ENCODE measurements at regions not wholly inside any gene's neighbourhood (a gene's known extent, or its start where the extent isn't known, plus 50 kb on each side); places are given as distances from the start of the nearest gene placed in this dataset.
"Not testable (repeated sequence)": the region's sequence is repeated elsewhere in the genome, so short reads cannot be mapped to it uniquely, and the experiment has no call there.

DNA sequence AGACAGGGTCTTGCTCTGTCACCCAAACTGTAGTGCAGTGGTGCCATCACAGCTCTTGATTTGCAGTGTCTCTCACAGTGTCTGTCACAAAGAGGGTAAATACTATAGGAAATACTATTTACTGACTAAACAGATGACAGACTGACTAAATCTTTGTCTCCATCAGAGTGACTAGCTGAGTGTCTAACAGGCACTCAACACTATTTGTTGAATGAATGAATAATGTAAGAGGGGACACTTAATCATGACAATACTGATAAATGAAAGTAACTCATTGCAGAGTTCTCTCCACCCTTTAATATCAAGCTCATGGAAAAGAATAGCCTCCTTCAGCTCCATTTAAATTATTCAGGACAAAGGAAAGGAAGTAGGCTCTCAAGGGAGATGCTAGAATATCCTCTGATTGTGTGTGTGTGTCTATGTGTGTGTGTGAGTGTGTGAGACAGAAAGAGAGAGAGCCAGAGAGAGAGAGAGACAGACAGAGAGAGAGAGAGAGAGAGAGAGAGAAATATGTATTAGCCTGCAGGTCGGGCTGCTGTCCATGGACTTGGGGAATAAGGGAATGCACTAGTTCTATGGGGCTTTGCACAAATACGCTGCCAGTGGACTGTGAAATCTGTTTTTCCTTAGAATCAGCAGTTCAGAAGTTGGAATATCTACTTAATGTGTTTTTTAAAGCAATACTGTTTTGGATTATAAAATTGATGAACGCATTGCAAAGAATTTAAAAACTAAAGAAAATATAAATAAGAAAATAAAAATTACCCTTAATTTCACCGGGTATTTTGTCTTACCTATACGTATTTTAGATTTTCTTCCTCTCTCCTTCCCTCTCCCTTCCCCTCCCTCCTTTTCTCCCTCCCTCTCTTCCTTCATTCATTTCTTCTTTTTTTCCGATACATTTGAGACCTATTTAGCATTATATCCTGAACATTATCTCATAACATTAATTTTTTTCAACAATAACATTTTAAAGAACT is 132.9 kb upstream of the LRIG1 start:
- no peak for DNase-seq

DNA sequence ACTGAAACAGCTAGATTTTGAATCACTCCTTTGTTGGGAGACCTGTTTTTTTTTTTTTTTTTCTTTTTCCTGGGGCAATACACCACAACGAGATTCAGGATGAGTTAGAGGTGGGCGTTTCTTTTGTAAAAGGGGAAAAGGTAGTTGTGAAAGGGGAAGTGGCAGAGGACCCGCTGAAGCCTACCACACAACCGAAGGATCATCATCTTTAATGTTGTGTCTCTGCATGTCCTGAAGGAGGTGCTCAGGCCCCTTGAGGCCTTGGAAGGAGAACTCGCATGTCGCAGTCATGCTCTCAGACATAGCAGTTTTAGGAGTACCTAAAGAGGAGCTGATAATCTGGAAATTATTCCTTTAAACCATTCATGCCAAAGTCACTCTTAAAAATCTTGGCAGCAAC is 137.9 kb upstream of the LRIG1 start:
- DNase-seq: no peak

DNA sequence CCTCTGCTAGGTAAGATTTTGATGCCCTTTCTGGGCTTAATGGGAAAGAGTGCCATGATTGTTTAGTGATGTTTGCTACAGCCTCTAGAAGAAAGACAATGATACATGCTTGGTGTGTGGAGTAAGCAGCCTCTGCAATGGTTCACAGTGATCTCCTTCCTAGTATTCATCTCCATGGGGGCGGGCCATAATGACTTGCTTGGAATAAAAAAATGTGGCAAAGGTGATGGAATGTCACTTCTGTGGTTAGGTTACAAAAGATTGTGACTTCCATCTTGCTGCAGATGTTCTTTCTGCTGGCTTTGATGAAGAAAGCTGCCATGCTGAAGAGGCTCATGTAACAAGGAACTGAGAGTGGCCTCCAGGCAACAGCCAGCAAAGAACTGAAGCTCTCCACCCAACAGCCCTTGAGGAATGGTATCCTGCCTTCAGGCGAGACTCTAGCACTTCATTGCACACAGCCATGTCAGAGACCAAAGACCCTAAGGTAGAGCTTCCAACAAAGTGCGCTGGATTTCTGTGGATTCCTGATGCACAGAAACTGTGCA is 139.1 kb upstream of the LRIG1 start:
- DNase-seq: no peak

DNA sequence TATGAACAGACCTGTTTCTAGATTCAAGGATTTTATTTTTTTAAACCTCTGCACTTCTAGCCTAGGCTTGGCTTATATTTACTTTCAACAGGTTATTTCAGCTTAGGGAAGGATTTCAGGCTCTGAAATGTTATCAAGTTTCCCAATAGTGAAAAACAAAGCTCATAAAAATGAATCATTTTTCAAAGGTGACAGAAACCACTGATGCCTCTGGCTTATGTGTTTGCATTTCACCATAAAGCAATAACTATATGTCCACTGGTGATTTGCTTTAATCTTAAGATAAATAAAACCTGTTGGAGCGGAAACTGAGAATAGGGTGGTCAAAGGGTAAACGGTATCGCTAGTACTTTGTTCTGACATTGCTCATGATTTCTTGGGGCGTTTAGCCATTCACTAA is 141.2 kb upstream of the LRIG1 start:
- no peak for DNase-seq

DNA sequence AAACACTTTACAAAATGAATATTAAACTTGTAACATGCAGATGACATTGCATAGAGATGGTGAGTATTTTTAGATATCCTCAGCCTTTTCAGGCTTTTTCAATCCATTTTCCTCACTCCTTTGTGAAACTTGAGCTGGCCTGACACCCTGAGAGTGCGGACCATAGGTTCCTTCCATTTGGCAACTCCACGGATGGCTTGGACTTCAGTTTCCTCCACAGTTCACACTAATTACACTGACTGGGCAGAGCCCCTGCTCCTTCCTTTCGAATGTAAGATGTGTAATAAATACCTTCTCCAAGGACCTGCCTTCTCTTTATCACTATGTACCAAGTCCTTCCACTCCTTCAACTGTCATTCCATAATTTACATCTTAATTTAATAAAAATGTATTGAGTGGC is 141.7 kb upstream of the LRIG1 start:
- no peak for DNase-seq

DNA sequence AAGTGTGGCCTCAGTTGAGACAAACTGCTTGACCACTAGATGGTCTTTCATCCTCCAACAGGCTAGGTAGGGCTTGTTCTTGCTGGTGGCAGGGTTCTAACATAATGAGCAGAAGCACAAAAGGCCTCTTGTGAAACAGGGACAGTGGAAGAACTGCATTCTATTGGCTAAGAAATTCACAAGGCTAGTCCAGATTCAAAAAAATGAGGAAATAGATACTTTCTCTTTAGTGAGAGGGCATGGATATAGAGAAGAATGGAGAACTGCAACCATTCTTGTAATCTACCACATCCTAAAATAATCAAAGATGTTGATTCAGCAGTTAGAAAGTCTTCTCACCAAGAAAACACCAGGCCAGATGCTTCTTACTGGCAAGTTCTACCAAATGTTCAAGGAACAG is 143.7 kb upstream of the LRIG1 start:
- no peak for DNase-seq

DNA sequence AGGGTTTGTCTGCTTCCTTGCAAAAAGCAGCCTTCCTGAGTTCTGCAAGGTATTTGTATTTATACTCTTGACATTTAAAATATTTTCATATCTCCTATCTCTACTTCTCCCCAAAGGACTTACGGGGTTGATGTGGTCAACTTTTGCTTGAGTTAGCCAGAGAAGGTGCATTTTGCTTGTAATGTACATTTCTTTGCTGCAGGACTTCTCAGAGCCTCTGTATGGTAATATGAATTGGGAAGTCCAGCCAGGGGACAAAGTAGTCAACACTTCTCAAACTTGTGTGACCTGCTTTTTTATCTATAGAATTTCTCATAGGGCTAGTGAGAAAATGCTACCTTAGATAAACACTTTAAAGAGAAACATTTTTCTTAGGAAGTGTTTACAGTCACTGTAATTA is 148.2 kb upstream of the LRIG1 start:
- DNase-seq: no peak

DNA sequence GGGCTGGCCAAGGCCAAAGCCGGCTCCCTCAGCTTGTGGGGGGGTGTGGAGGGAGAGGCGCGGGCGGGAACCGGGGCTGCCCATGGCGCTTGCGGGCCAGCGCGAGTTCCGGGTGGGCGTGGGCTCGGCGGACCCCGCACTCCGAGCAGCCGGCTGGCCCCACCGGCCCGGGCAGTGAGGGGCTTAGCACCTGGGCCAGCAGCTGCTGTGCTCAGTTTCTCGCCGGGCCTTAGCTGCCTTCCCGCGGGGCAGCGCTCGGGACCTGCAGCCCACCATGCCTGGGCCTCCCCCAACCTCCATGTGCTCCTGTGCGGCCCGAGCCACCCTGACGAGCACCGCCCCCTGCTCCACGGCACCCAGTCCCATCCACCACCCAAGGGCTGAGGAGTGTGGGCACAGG is 150.7 kb upstream of the LRIG1 start:
- DNase-seq: not testable (repeated sequence)

DNA sequence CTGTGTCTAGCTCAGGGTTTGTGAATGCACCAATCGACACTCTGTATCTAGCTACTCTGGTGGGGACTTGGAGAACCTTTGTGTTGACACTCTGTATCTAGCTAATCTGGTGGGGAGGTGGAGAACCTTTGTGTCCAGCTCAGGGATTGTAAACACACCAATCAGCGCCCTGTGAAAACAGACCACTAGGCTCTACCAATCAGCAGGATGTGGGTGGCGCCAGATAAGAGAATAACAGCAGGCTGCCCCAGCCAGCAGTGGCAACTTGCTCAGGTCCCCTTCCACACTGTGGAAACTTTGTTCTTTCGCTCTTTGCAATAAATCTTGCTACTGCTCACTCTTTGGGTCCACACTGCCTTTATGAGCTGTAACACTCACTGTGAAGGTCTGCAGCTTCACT is 151.3 kb upstream of the LRIG1 start:
- not testable (repeated sequence) for DNase-seq

DNA sequence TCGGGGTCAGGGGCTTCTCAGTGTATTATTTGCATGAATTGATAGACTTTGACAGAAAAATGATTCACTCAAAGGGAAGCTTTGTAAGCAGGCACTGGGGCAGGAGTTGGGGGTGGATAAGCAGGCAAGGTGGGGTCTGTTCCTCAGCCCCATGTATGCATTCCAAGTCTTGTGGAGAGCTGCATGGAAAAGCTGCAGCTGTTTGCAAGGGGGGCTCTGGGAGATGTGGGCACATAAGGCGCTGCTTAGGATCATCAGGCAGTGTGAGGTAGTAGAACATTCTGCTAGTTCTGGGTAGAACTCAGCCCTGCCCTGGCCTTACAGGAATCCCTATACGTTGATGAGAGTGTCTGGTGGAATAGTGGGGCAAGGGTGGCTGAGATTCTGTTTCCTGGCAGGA is 154.2 kb upstream of the LRIG1 start:
- DNase-seq: no peak

DNA sequence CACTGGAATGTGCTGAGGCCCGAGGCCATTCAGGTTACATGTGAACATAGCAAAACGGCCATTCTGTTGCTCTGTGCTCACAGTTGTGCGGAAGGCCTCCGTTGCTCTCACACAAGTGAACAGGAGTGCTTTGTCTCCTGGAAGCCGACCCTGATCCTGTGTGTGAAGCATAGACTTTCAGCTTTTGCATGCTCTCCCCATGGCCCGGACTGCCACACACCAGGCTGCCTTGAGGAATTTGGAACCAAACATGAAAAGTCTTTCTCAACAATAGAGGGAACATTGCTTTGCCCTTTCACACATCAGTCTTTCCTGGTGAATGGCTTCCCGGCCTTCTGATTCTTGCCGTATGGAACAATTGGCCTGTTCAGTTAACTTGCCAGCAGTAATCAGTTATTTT is 154.8 kb upstream of the LRIG1 start:
- DNase-seq: no peak

DNA sequence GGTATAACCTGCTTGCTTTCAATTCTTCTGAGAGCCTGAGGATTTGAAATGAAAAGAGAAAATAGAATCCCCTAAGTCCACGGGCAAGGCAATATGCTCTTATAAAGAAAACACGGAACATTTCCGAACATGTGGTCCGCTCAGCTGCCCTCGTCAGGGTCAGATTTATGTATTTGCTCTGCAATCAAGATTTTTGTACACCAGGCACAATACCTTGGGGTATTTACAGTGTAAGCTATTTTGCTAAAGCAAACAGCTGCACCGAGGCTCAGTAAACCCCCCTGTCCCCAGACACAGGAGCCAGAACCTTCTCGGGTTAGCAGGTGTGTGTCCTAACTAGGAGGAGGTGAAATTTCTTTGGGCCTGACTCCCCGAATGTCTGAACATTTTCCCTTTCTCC is 155.8 kb upstream of the LRIG1 start:
- no peak for DNase-seq

DNA sequence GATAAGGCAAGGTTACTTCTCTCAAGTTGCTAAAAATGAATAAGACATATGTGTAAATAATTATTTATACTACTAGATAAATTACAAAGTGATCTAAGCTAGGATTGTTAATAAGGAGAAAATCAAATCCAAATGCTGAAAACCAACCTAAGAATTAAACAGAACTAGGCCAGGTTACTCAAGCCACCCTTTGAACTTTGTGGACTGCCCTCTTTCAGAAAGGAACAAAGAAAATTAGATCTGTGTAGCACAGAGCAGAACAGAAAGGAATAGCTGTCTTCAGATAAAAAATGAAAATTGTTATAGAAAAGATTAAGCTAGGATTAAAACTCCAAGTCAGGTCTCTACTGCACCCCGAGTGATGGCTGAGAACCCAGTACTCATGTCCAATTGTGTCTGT is 158.2 kb upstream of the LRIG1 start:
- no peak for DNase-seq

DNA sequence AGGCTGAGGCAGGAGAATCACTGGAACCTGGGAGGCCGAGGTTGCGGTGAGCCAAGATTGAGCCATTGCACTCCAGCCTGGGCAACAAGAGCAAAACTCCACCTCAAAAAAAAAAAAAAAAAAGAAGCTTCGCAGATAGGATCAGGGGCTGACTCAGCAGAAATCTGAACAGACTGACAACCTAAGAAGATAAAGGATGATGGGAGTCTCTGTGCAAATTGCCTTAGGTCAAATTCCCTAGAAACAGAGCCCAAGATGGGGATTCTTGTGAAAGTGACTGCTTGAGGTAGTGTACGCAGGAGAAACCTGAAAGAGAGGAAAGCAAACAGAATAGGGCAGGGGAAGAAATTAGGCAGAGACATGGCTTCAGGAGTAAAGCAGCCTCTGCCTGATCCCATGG is 160.8 kb upstream of the LRIG1 start:
- no peak for DNase-seq

DNA sequence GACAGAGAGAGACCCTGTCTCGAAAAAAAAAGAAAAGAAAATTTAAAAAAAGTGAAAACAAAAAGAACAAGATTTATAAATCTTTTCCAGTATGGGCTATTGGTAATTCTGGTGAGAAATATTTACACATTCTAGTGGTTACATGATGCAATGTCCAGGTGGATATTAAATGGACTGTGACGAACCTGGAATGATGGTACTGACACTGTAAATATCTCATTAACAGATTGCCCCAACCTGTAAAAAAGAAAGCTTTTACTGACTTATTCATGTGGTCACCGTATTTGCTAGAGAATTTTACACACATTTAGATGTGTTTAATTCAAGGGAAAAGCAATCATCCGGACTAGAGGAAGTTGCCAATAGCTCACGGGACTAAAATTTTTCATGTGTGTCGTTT is 162.1 kb upstream of the LRIG1 start:
- DNase-seq: no peak

DNA sequence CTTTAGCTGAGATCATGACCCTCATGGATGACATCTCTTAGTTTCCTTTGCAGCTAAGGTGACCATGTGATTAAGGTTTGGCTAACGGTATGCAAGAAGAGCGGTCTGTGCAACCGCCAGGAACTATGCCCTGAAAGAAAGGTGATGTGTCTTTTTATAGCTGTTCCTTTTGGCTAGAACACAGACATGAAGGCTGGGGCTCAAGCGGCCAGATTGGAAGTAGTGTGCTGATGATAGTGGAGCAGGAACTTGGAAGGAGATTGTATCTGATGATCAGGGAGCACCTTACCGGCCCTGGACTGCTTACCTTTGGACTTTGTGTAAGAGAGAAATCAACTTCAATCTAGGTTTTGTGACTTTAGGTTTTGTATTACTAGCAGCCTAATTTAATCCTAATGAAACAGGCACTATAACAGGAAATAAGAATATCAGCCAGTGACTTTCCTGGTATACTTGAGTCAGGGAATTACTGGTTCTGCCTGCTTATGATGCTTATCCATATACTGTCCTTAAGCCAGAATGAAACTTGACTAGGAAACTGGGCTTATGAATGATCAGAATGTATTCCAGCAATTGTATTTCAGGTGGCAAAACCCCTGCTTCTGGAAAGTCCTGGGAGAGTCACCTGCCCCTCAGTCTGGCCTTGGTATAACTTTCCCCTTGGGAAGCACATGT is 164.3 kb upstream of the LRIG1 start:
- no peak for DNase-seq

DNA sequence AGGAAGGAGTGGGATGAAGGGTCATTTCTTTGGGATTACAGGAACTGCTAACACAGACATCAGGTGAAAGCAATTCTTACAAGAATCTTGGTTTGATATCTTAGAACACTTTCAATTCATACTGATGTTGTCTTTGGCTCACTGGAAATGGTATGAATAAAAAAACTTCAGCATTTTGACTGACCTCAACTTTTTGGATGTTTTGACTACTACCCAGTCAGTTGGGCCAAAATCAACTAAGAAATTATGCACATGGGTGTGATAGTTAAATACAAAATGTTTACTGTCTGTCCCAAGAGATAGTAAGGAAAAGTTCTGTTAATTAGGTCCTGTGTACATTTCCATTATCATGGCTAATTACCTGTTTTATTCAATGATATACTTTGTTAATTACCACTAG is 165.5 kb upstream of the LRIG1 start:
- no peak for DNase-seq

DNA sequence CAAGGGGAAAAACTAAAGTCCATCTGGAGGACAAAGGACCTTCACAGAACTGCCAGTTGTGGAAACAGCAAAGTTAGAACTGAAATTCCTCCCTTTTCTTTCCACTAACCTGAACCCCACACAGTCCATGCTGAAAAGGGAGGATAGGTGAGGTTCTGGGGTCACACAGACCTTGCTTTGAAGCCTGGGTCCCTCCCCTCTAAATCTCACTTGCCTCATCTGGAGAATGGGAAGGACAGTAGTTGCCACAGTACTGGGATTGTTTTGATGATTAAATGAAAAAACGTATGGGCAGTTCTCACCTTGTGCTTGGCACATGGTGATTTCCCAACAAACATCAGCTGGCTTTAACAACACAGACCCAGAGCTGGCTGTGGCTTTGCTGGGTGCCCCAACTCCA is 166.4 kb upstream of the LRIG1 start:
- no peak for DNase-seq

DNA sequence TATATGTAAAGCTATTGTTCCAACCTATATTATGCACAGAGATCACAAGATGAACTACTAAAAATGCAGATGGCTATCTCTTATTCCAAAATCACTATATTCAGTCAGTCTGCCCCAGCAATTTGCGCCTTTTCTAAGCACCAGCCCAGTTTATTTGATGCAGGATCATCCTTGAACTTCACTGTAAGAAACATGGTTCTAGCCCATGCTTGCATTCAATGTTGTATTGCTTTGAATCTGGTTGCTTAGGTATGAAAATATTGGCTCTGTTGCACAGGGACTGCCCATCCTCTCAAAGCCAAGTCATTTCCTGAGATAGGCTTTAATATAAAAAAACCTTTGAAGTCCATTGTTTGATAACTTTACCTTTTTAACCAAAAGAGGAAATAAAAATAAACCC is 170.5 kb upstream of the LRIG1 start:
- DNase-seq: no peak

DNA sequence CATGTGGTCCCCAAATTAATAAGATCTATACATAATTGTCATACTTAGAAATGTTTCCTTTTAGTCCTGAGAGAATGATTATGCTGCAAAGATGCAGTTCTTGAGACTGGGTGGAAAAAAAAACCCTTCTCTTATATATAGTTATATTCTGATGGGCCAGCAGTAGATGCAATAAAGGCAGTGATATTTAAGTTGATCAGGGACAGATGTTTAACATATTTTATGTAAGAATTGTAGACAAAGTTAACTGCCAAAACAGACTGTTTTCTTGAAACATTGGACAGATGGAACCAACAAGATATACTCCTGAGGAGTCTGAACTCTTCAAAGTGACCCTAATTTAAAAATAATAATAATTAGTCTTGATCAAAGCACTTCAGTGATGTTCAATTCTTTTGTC is 172.0 kb upstream of the LRIG1 start:
- no peak for DNase-seq

DNA sequence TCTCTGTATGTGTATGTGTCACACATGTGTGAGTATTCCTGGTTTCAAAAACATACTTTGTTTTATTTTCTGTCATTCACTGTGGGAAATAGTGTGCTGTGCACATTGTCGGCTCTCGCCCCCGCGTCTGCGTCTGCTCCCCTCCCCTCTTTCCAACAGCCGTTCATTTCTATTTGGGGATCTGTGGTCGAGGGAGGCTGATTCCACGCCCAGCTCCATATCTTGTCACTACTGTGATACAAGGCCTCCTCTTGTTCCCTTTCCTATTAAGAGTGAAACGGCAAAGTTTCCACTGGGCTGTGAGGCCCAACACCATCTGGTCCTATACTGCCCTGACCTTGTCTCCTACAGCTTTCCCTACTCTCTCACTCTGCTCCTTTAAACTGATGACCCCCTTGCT is 172.5 kb upstream of the LRIG1 start:
- no peak for DNase-seq

DNA sequence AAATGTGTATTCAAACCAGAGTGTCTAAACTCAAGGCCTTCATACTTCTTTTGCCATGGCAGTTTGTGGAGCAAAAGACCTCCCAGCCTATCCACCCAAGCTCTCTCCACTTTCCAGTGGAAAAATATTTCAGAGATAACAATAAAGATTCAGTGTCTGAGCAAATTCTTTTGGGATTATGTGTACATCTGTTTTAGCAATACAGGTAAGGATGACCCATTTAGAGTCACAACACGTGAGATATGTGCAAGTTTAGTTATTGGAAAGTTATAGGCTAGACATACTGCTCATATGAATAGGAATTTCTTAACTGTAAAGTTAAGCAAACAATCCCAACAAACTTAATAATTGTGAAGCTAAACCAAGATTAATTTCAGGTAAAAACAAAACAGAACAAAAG is 174.5 kb upstream of the LRIG1 start:
- no peak for DNase-seq

DNA sequence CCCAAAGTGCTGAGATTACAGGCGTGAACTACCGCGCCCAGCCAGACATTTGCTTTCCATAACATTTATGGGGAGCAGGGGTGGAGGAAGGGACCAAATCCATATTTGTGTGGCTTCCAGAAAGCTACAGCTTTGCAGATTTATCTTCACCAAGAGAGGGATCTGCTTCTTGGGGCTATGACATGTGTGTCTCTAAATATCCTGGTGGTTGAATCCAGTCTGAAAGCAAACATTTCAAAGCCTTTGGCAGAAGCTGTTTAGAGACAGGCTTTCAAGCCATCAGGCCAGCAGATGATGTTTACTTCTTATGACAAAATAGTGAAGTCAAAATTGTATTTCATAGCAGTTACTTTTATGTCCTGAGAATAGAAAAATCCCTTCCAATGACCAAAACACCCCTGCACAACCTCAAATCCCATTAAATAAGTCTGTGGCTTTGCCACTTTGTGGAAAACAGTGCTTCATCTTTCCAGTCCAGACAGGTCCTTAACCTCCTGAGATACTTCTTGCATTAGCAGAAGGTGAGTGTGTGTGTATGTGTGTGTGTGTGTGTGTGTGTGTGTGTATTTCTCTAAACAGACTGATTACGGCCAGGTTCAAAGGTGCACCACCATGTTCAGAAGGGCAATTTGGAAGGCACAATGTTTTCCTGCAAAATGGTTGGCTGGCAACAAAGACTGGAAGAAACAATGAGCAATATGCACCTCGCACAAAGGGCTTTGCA is 191.4 kb upstream of the LRIG1 start:
- DNase-seq: no peak

DNA sequence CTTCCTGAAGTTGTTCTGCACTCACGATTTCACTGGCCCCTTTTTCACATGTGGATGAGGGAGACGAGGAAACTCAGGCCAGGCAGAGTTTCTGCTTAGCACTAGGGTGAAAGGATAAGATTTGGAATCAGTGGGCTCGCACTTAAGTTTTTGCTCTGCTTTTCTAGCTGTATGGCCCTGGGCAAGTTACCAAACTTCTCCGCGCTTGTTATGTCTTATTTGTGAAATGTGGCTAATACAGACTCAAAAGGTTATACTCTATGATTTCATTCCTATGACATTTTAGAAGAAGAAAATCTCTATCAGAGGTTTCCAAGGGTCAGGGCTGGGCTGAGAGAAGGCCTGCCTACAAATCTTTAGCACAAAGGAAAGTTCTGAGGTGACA is 191.9 kb upstream of the LRIG1 start:
- DNase-seq: no peak

Data from CD4-positive, alpha-beta T cell treated with Interleukin-21 for 1 hour (primary cell).